OCI-LY3 (cell line): ENCODE measurements at regions not wholly inside any gene's neighbourhood (a gene's known extent, or its start where the extent isn't known, plus 50 kb on each side); places are given as distances from the start of the nearest gene placed in this dataset.

Experiments used
- H2AFZ ChIP-seq: fragments of 200-600, 300-600 bp; shearing (Covaris generic); 2 replicates; pipeline ENCODE4 v1.6.0; 2014; ENCODE audit warnings: antibody characterized with exemption, low read depth, low read length
- H3K27ac ChIP-seq: fragments of 200-600, 300-600 bp; sonication (generic); 2 replicates; pipeline ENCODE4 v1.5.1; 2014; ENCODE audit warnings: mild to moderate bottlenecking, low read length, moderate library complexity, mixed read lengths
- H3K27me3 ChIP-seq: fragments of 200-600, 300-600 bp; sonication (generic); 2 replicates; pipeline ENCODE4 v1.6.1; 2014; ENCODE audit warnings: low read depth, low read length, mixed read lengths
- H3K36me3 ChIP-seq: fragments of 200-600, 300-600 bp; sonication (generic); replicated peaks from 2 replicates; pipeline ENCODE3; 2014; ENCODE audit warnings: low read depth, low read length, mixed read lengths
- H3K4me1 ChIP-seq: fragments of 300-600, 200-600 bp; sonication (generic); 2 replicates; pipeline ENCODE4 v1.6.1; 2014; ENCODE audit warnings: low read length, mixed read lengths
- H3K4me2 ChIP-seq: fragments of 200-600, 300-600 bp; sonication (generic); 2 replicates; pipeline ENCODE4 v1.6.1; 2014; ENCODE audit warnings: low read length, mixed read lengths
- H3K4me3 ChIP-seq: fragments of 300-600, 200-600 bp; sonication (generic); 2 replicates; pipeline ENCODE4 v1.5.1; 2014; ENCODE audit warnings: antibody characterized with exemption, mild to moderate bottlenecking, low read length, moderate library complexity
- H3K79me2 ChIP-seq: fragments of 300-600, 200-600 bp; shearing (Covaris generic); 2 replicates; pipeline ENCODE4 v1.6.1; 2014; ENCODE audit warnings: mild to moderate bottlenecking, low read length, mixed read lengths
- H3K9ac ChIP-seq: fragments of 300-600, 200-600 bp; shearing (Covaris generic); 2 replicates; pipeline ENCODE4 v1.6.0; 2014; ENCODE audit warnings: mild to moderate bottlenecking, low read length, moderate library complexity
- H3K9me3 ChIP-seq: fragments of 200-600, 300-600 bp; shearing (Covaris generic); 2 replicates; pipeline ENCODE4 v1.6.1; 2014; ENCODE audit warnings: low read length, mixed read lengths; ENCODE audit not compliant: insufficient read depth
- H4K20me1 ChIP-seq: fragments of 200-600, 300-600 bp; sonication (generic); 2 replicates; pipeline ENCODE4 v1.6.1; 2016; ENCODE audit warnings: low read length, mixed read lengths; ENCODE audit not compliant: insufficient read depth
- CTCF ChIP-seq: fragments of 200-600, 300-600 bp; sonication (generic); IDR thresholded peaks from 2 replicates; pipeline ENCODE4 v1.5.1; 2014; ENCODE audit warnings: antibody characterized with exemption, low read length, low read depth
- EZH2phosphoT487 ChIP-seq: fragments of 200-600 bp; shearing (Covaris generic); IDR thresholded peaks from 2 replicates; pipeline ENCODE4 v1.6.1; 2018; ENCODE audit warnings: antibody characterized with exemption, mixed run types, low read depth

- H3K9me3 ChIP-seq: no peaks in the 10 kb centered on the region
- no peaks in the 10 kb centered on the region for H3K27me3 ChIP-seq
- H4K20me1 ChIP-seq: no peaks in the 10 kb centered on the region
- no peak for TF ChIP-seq CTCF
- no peak for TF ChIP-seq EZH2phosphoT487
- no peaks in the 10 kb centered on the region for H3K79me2 ChIP-seq
- H3K4me1 ChIP-seq: no peaks in the 10 kb centered on the region
- H3K4me2 ChIP-seq: no peak overlapping the region
- H3K36me3 ChIP-seq: no peaks in the 10 kb centered on the region
- H3K27ac ChIP-seq: no peak overlapping the region
- H2AFZ ChIP-seq: no peak overlapping the region
- H3K4me3 ChIP-seq: no peak overlapping the region
- no peak overlapping the region for H3K9ac ChIP-seq
Observed at GRCh38 chr10:120345186-120345585, 111.8 kb upstream of the PLPP4 start.

- H2AFZ ChIP-seq: no peak overlapping the region
- no peaks in the 10 kb centered on the region for H3K9me3 ChIP-seq
- H3K4me2 ChIP-seq: no peak overlapping the region
- H3K4me3 ChIP-seq: no peak overlapping the region
- no peak overlapping the region for H3K27ac ChIP-seq
- H3K4me1 ChIP-seq: no peaks in the 10 kb centered on the region
- no peaks in the 10 kb centered on the region for H4K20me1 ChIP-seq
- no peaks in the 10 kb centered on the region for H3K27me3 ChIP-seq
- H3K79me2 ChIP-seq: no peaks in the 10 kb centered on the region
- H3K36me3 ChIP-seq: no peaks in the 10 kb centered on the region
- no peak overlapping the region for H3K9ac ChIP-seq
- TF ChIP-seq EZH2phosphoT487 (no peak), CTCF (no peak)
Observed at GRCh38 chr10:120347644-120348043, 109.4 kb upstream of the PLPP4 start.

GRCh38 chr10:120349069-120349468, 108.0 kb upstream of the PLPP4 start:
- H2AFZ ChIP-seq: no peak overlapping the region
- TF ChIP-seq EZH2phosphoT487 (no peak), CTCF (no peak)
- no peaks in the 10 kb centered on the region for H3K27me3 ChIP-seq
- H4K20me1 ChIP-seq: no peaks in the 10 kb centered on the region
- H3K4me1 ChIP-seq: no peaks in the 10 kb centered on the region
- H3K27ac ChIP-seq: no peak overlapping the region
- H3K79me2 ChIP-seq: no peaks in the 10 kb centered on the region
- no peaks in the 10 kb centered on the region for H3K9me3 ChIP-seq
- H3K36me3 ChIP-seq: no peaks in the 10 kb centered on the region
- no peak overlapping the region for H3K9ac ChIP-seq
- no peak overlapping the region for H3K4me3 ChIP-seq
- H3K4me2 ChIP-seq: no peak overlapping the region

- H3K79me2 ChIP-seq: no peaks in the 10 kb centered on the region
- no peaks in the 10 kb centered on the region for H3K4me1 ChIP-seq
- H4K20me1 ChIP-seq: no peaks in the 10 kb centered on the region
- H3K27ac ChIP-seq: no peak overlapping the region
- no peaks in the 10 kb centered on the region for H3K27me3 ChIP-seq
- H3K9me3 ChIP-seq: no peaks in the 10 kb centered on the region
- no peak overlapping the region for H3K9ac ChIP-seq
- H2AFZ ChIP-seq: no peak overlapping the region
- TF ChIP-seq EZH2phosphoT487 (no peak), CTCF (no peak)
- no peak overlapping the region for H3K4me2 ChIP-seq
- no peaks in the 10 kb centered on the region for H3K36me3 ChIP-seq
- H3K4me3 ChIP-seq: no peak overlapping the region
Observed at GRCh38 chr10:120355425-120355824, 101.6 kb upstream of the PLPP4 start.
